WI38 (cell line): ENCODE measurements at regions not wholly inside any gene's neighbourhood (a gene's known extent, or its start where the extent isn't known, plus 50 kb on each side); places are given as distances from the start of the nearest gene placed in this dataset.

Source experiments
- H3K4me3 ChIP-seq: 2 replicates; pipeline ENCODE4 v1.5.1; 2011; ENCODE audit warnings: low read depth, mild to moderate bottlenecking, control low read depth, low read length
- TF ChIP-seq, protein P1 (sequence below): IDR thresholded peaks from 2 replicates; pipeline ENCODE4 v1.5.1; 2012; ENCODE audit warnings: low read depth, mild to moderate bottlenecking, control low read depth, low read length

DNA sequence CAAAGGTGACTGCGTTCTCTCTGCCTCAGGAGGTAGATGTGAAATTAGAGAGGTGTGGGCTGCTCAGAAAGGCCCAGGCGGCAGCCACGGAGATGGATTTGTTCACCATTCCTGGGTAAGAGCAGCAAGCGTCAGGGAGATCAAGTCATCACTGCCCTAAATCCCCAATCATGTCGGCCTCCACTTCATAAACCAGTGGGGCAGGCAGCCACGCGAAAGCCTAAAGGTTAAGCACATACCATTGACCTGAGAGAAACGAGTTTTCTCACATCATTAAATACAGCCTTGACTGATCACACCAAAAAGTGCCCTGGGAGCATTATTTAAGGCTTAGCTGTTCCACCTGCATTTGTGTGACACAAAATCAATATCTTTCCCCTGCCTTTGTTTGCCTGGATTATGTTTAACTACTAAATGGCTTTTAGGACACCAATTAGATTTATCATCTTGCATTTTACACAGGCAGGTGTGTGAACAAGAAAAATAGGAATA, 50.7 kb upstream of the FOXB1 start:
- no peak overlapping the region for H3K4me3 ChIP-seq
- TF ChIP-seq, protein P1, sequence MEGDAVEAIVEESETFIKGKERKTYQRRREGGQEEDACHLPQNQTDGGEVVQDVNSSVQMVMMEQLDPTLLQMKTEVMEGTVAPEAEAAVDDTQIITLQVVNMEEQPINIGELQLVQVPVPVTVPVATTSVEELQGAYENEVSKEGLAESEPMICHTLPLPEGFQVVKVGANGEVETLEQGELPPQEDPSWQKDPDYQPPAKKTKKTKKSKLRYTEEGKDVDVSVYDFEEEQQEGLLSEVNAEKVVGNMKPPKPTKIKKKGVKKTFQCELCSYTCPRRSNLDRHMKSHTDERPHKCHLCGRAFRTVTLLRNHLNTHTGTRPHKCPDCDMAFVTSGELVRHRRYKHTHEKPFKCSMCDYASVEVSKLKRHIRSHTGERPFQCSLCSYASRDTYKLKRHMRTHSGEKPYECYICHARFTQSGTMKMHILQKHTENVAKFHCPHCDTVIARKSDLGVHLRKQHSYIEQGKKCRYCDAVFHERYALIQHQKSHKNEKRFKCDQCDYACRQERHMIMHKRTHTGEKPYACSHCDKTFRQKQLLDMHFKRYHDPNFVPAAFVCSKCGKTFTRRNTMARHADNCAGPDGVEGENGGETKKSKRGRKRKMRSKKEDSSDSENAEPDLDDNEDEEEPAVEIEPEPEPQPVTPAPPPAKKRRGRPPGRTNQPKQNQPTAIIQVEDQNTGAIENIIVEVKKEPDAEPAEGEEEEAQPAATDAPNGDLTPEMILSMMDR: no peak

DNA sequence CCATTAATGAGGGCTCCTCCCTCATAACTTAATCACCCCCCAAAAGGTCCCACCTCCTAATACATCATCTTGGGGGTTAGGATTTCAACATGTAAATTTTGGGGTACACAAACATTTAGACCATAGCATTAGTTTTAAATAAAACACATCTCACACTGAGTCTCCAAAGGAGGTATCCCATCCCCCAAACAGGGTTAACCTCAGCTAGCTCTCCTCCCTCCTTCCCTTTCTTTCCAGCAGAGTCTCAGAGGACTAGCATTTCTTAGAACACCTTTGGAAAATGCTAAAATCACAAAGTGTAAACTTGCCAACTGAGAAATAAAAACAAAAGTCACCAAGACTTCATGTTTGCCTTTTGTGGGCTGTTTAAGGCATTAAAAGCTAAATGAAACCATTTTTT, 51.2 kb upstream of the FOXB1 start:
- TF ChIP-seq, protein P1: no peak
- H3K4me3 ChIP-seq: no peak overlapping the region

GRCh38 chr15:59950603-59951388, 53.3 kb upstream of the FOXB1 start:
- TF ChIP-seq, protein P1: no peak
- no peak overlapping the region for H3K4me3 ChIP-seq

GRCh38 chr15:59948924-59949613, 55.0 kb upstream of the FOXB1 start:
- no peak overlapping the region for H3K4me3 ChIP-seq
- TF ChIP-seq, protein P1: no peak

- TF ChIP-seq, protein P1: no peak
- H3K4me3 ChIP-seq: no peak overlapping the region
These were observed 58.0 kb upstream of the FOXB1 start for GRCh38 chr15:59946084-59946483.

- no peak overlapping the region for H3K4me3 ChIP-seq
- TF ChIP-seq, protein P1: no peak
These were observed 59.1 kb upstream of the FOXB1 start for GRCh38 chr15:59945036-59945435.

- TF ChIP-seq, protein P1: no peak
- no peak overlapping the region for H3K4me3 ChIP-seq
These were observed 62.5 kb upstream of the FOXB1 start for GRCh38 chr15:59941612-59942011.
